ENCODE measurements at regions not wholly inside any gene's neighbourhood (a gene's known extent, or its start where the extent isn't known, plus 50 kb on each side); places are given as distances from the start of the nearest gene placed in this dataset.

DNA sequence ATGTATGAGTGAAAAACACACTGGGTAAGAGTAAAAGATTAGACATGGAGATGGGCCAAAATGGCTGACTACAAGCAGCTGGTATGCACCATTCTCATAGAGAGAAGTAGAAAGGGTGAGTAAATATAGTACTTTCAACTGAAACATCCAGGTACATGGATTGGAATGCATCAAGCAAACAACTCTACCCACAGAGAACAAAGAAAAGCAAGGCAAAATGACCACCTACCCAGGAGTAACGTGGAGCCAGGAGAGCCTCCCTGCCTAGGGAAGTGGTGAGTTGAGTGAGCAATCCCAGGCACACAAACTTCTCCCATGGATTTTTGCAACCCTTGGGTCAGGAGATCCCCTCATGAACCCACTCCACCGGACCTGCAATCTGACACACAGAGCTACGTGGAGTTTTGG is 212.8 kb downstream of the PTN start:
- H3K36me3 ChIP-seq = no peaks in the 10 kb centered on the region
- intact Hi-C loops (cut with DNase I) = no loop called here
- no peaks in the 10 kb centered on the region for H3K9me3 ChIP-seq
- no peak overlapping the region for H3K4me3 ChIP-seq
- no peak overlapping the region for H3K27ac ChIP-seq
- ATAC-seq (no peak), DNase-seq (no peak)
- no peaks in the 10 kb centered on the region for H3K27me3 ChIP-seq
- no peaks in the 10 kb centered on the region for H3K4me1 ChIP-seq
- TF ChIP-seq, protein P1, sequence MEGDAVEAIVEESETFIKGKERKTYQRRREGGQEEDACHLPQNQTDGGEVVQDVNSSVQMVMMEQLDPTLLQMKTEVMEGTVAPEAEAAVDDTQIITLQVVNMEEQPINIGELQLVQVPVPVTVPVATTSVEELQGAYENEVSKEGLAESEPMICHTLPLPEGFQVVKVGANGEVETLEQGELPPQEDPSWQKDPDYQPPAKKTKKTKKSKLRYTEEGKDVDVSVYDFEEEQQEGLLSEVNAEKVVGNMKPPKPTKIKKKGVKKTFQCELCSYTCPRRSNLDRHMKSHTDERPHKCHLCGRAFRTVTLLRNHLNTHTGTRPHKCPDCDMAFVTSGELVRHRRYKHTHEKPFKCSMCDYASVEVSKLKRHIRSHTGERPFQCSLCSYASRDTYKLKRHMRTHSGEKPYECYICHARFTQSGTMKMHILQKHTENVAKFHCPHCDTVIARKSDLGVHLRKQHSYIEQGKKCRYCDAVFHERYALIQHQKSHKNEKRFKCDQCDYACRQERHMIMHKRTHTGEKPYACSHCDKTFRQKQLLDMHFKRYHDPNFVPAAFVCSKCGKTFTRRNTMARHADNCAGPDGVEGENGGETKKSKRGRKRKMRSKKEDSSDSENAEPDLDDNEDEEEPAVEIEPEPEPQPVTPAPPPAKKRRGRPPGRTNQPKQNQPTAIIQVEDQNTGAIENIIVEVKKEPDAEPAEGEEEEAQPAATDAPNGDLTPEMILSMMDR (IDR thresholded peaks at IDR 0.05) = no peak
- TF ChIP-seq POLR2A (IDR thresholded peaks at IDR 0.05) = no peak
- 43% methylated on average over 2 of the region's 3 CpGs for WGBS (ENCODE audit: insufficient coverage, low coverage, low lambda C conversion rate, missing lambda C conversion rate)

DNA sequence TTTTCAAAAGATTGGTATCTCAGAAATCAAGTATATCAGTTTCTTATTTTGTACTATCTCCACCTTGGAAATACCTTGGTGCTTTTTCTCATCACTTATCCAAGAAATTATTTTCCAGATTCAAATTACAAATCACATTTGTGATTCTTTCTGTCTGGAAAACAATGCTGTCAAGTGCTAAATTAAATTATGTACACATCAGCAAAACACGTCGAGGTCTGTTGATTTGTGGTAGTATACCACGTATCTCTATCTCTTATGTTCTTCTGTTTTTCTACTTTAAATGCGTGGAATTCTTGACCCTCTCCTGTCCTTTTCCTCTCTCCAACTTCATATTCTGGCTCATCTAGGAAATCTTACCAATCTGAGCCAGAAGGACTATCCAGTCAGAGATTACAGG is 214.5 kb downstream of the PTN start:
- intact Hi-C loops (cut with DNase I) = no loop called here
- H3K36me3 ChIP-seq = no peaks in the 10 kb centered on the region
- H3K27me3 ChIP-seq = no peaks in the 10 kb centered on the region
- WGBS (ENCODE audit: insufficient coverage, low coverage, low lambda C conversion rate, missing lambda C conversion rate) = 46% methylated on average over 4 of the region's 4 CpGs
- no peak overlapping the region for H3K27ac ChIP-seq
- H3K9me3 ChIP-seq = no peaks in the 10 kb centered on the region
- no peak for ATAC-seq
- H3K4me1 ChIP-seq = no peaks in the 10 kb centered on the region
- TF ChIP-seq, protein P1 (IDR thresholded peaks at IDR 0.05) = no peak
- TF ChIP-seq POLR2A (IDR thresholded peaks at IDR 0.05) = no peak
- DNase-seq = no peak
- no peak overlapping the region for H3K4me3 ChIP-seq

DNA sequence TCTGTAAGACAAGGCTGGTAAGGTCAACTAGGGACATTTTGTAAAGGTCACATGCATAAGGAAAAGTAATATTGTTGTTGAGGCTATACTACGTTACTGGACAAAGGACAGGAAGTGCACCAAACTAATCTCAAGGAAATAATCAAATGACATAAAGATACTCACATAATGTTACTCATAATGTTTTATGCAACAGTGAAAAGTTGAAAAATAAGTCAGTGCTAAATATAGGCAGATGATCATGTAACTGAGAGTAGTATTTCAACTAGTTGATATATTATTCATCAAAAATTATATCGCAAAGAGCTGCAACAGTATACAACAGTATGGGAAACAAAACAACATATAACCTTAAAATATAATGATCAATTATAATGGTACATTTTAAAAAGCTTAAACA is 215.7 kb downstream of the PTN start:
- H3K36me3 ChIP-seq = no peaks in the 10 kb centered on the region
- no peak for ATAC-seq
- no peak overlapping the region for H3K27ac ChIP-seq
- TF ChIP-seq, protein P1 (IDR thresholded peaks at IDR 0.05) = no peak
- TF ChIP-seq POLR2A (IDR thresholded peaks at IDR 0.05) = no peak
- no peak overlapping the region for H3K4me3 ChIP-seq
- H3K9me3 ChIP-seq = no peaks in the 10 kb centered on the region
- intact Hi-C loops (cut with DNase I) = no loop called here
- no peaks in the 10 kb centered on the region for H3K4me1 ChIP-seq
- no peaks in the 10 kb centered on the region for H3K27me3 ChIP-seq
- no peak for DNase-seq
- WGBS (ENCODE audit: insufficient coverage, low coverage, low lambda C conversion rate, missing lambda C conversion rate) = 35% methylated on average over 2 of the region's 2 CpGs

DNA sequence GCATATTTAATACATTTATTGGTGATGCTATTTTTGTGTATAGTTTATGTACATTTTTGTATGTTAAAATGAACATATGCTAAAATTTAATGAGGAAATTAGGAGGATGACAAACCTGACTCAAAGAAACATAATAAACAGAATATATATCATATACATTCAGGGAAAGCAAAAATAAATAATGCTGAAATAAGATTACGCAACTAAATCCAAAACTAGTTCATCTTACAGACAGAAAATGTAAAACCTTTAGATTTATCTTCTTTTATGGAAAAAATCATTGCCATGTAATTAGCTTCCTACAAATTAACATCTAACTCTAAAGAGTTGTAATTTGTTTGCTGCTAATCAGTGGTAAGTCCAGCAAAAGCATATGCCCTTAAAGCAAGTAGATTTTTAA is 216.5 kb downstream of the PTN start:
- no peak overlapping the region for H3K27ac ChIP-seq
- H3K36me3 ChIP-seq = no peaks in the 10 kb centered on the region
- no peaks in the 10 kb centered on the region for H3K9me3 ChIP-seq
- no peak for DNase-seq
- TF ChIP-seq POLR2A (IDR thresholded peaks at IDR 0.05) = no peak
- TF ChIP-seq, protein P1 (IDR thresholded peaks at IDR 0.05) = no peak
- H3K27me3 ChIP-seq = no peaks in the 10 kb centered on the region
- WGBS (ENCODE audit: insufficient coverage, low coverage, low lambda C conversion rate, missing lambda C conversion rate) = 33% methylated on average over 1 of the region's 1 CpG
- ATAC-seq = no peak
- intact Hi-C loops (cut with DNase I) = no loop called here
- no peaks in the 10 kb centered on the region for H3K4me1 ChIP-seq
- no peak overlapping the region for H3K4me3 ChIP-seq

DNA sequence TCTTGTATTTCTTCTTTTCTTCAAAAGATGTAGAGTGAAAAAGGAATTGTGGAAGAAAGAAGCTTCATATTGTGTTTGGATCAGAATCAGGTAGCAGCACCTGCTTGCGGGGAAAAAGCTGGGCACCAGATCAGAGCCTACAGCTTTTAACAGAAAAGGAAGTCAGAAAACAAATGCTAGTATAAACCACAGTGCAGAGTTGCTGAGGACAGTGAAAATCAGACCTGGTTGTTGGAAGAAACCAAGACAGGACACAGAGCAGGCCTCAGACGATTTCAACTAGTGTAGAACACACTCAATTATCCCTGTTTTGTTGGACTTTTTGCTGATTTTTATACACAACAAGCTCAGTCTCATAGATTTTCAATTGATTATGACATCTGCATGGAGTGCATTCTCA is 221.4 kb downstream of the PTN start:
- no peak for ATAC-seq
- intact Hi-C loops (cut with DNase I) = no loop called here
- Histone ChIP-seq H3K9me3 (no peaks in the 10 kb centered on the region), H3K4me1 (no peaks in the 10 kb centered on the region), H3K27me3 (no peaks in the 10 kb centered on the region), H3K36me3 (no peaks in the 10 kb centered on the region), H3K27ac (no peak overlapping the region), H3K4me3 (no peak overlapping the region)
- 45% methylated on average over 2 of the region's 2 CpGs for WGBS (ENCODE audit: insufficient coverage, low coverage, low lambda C conversion rate, missing lambda C conversion rate)
- TF ChIP-seq, protein P1 (IDR thresholded peaks at IDR 0.05) = no peak
- no peak for TF ChIP-seq POLR2A (IDR thresholded peaks at IDR 0.05)
- DNase-seq = no peak
